Erythroblast (primary cell): ENCODE measurements at regions not wholly inside any gene's neighbourhood (a gene's known extent, or its start where the extent isn't known, plus 50 kb on each side); places are given as distances from the start of the nearest gene placed in this dataset.

Experiments used
- GATA1 ChIP-seq: IDR thresholded peaks from 2 replicates; pipeline ENCODE4 v1.6.1; 2011; ENCODE audit warnings: low read depth, mild to moderate bottlenecking, control low read depth, low read length, moderate library complexity
- POLR2A ChIP-seq: IDR thresholded peaks from 2 replicates; pipeline ENCODE4 v1.6.1; 2011; ENCODE audit warnings: mild to moderate bottlenecking, low read length

- TF ChIP-seq POLR2A (no peak), GATA1 (no peak)
Observed at GRCh38 chr5:143871672-143872071, 59.7 kb downstream of the HMHB1 start.
